GM12878 (cell line): ENCODE measurements at regions not wholly inside any gene's neighbourhood (a gene's known extent, or its start where the extent isn't known, plus 50 kb on each side); places are given as distances from the start of the nearest gene placed in this dataset.

Experiments used
- ATAC-seq: fragments of 200-7000 bp; cut with Tn5 transposase; 3 replicates; pipeline ENCODE4 v1.9.1; 2020; ENCODE audit warnings: mild to moderate bottlenecking, moderate library complexity
- BruUV-seq: library from RNA; stranded (reverse); fragments of 400-500 nt; replicated peaks from 2 replicates; lab custom pipeline; 2021; lab: Mats Ljungman, UMichigan
- CTCF ChIA-PET: fragments of 300-600 bp; sonication (Branson Sonifier 250); formaldehyde crosslinking; extraction: SDS; loops from one replicate; lab custom pipeline; 2021; ENCODE audit warnings: inconsistent platforms; lab: Yijun Ruan, JAX
- POLR2A ChIA-PET: fragments of 350-600 bp; formaldehyde crosslinking; extraction: SDS; loops from one replicate; lab custom pipeline; 2021; ENCODE audit warnings: inconsistent platforms; lab: Charles Lee
- RAD21 ChIA-PET: fragments of 300-600 bp; sonication (Branson Sonifier 250); formaldehyde crosslinking; loops from one replicate; lab custom pipeline; 2023; ENCODE audit warnings: antibody characterized with exemption; ENCODE audit not compliant: unreplicated experiment; lab: Charles Lee
- SMC1A ChIA-PET: fragments of 300-600 bp; sonication (Branson Sonifier 250); formaldehyde crosslinking; loops from one replicate; lab custom pipeline; 2023; ENCODE audit not compliant: unreplicated experiment, uncharacterized antibody; lab: Charles Lee
- DNase-seq: peaks from one replicate; pipeline ENCODE4 v3.0.0-alpha.2; 2011; ENCODE audit warnings: low read depth, low spot score
- FAIRE-seq: peaks from 3 replicates; lab custom pipeline; 2011; peaks lifted over from hg19 to GRCh38; lab: Jason Lieb, UNC
- H2AFZ ChIP-seq: 2 replicates; pipeline ENCODE4 v1.6.0; 2011; ENCODE audit warnings: low read depth, low read length, control low read depth; ENCODE audit not compliant: control insufficient read depth
- H3K27ac ChIP-seq: 2 replicates; pipeline ENCODE4 v1.5.1; 2011; ENCODE audit warnings: control low read depth; ENCODE audit not compliant: control insufficient read depth, insufficient read depth
- H3K27me3 ChIP-seq, 2 experiments: replicated peaks in 1 of 2; 2 replicates each; pipeline versions ENCODE4 v1.6.0 to v1.6.1; 2011; ENCODE audit warnings: low read length in 1 of 2; ENCODE audit not compliant: control insufficient read depth in 2 of 2, insufficient read depth in 2 of 2
- H3K36me3 ChIP-seq, 2 experiments: 2 replicates each; pipeline ENCODE4 v1.5.1; 2011; ENCODE audit warnings: low read length in 1 of 2; ENCODE audit not compliant: control insufficient read depth in 2 of 2, insufficient read depth in 2 of 2
- H3K4me1 ChIP-seq: 2 replicates; pipeline ENCODE4 v1.6.1; 2011; ENCODE audit warnings: mild to moderate bottlenecking, low read length, moderate library complexity, mixed read lengths; ENCODE audit not compliant: control insufficient read depth, insufficient read depth
- H3K4me2 ChIP-seq: 2 replicates; pipeline ENCODE4 v1.6.0; 2011; ENCODE audit warnings: control low read depth; ENCODE audit not compliant: control insufficient read depth, insufficient read depth
- H3K4me3 ChIP-seq: fragments of 200-600 bp; sonication (generic); 2 replicates; pipeline ENCODE4 v1.5.1; 2016
- H3K79me2 ChIP-seq: 2 replicates; pipeline ENCODE4 v1.6.0; 2011; ENCODE audit warnings: low read length; ENCODE audit not compliant: control insufficient read depth, insufficient read depth
- H3K9ac ChIP-seq: 2 replicates; pipeline ENCODE4 v1.8.0; 2011; ENCODE audit warnings: low read length, control low read depth, mixed read lengths; ENCODE audit not compliant: control insufficient read depth, insufficient read depth
- H3K9me3 ChIP-seq: replicated peaks from 3 replicates; pipeline ENCODE4 v1.5.1; 2011; ENCODE audit warnings: mild to moderate bottlenecking, low read length; ENCODE audit not compliant: control insufficient read depth, insufficient read depth
- H4K20me1 ChIP-seq: 2 replicates; pipeline ENCODE4 v1.6.0; 2011; ENCODE audit not compliant: control insufficient read depth, insufficient read depth
- ATF7 ChIP-seq: fragments of 450-650 bp; IDR thresholded peaks from 2 replicates; pipeline ENCODE4 v1.6.1; 2016; ENCODE audit warnings: low read depth, mild to moderate bottlenecking
- BCLAF1 ChIP-seq: fragments of 450-650 bp; IDR thresholded peaks from 2 replicates; pipeline ENCODE4 v1.6.1; 2017; ENCODE audit warnings: antibody characterized with exemption, mild to moderate bottlenecking, moderate library complexity
- CTCF ChIP-seq, 3 experiments: IDR thresholded peaks in 2 of 3; conservative IDR thresholded peaks in 1 of 3; 2 replicates each; pipeline ENCODE4 v1.5.1; 2011; ENCODE audit warnings: low read depth in 3 of 3, low read length in 3 of 3, mild to moderate bottlenecking in 3 of 3, control low read depth in 2 of 3, moderate library complexity in 2 of 3, inconsistent platforms in 1 of 3, mixed read lengths in 1 of 3; ENCODE audit not compliant: control insufficient read depth in 2 of 3, insufficient read depth in 1 of 3; ENCODE audit errors: extremely low read depth in 1 of 3
- HDAC2 ChIP-seq: fragments of 200-600 bp; sonication (generic); IDR thresholded peaks from 2 replicates; pipeline ENCODE4 v1.6.1; 2017
- HDAC6 ChIP-seq: fragments of 200-600 bp; sonication (generic); IDR thresholded peaks from one replicate; pipeline ENCODE4 v1.8.0; 2017; ENCODE audit warnings: antibody characterized with exemption; ENCODE audit not compliant: unreplicated experiment
- JUND ChIP-seq: IDR thresholded peaks from 2 replicates; pipeline ENCODE4 v1.6.1; 2012; ENCODE audit warnings: low read depth, mild to moderate bottlenecking, low read length, improper control_type of control experiment, moderate library complexity
- MTA2 ChIP-seq: fragments of 450-650 bp; IDR thresholded peaks from 2 replicates; pipeline ENCODE4 v1.6.1; 2016; ENCODE audit warnings: low read depth, mild to moderate bottlenecking, moderate library complexity
- NFXL1 ChIP-seq: fragments of 450-650 bp; IDR thresholded peaks from 2 replicates; pipeline ENCODE4 v1.6.1; 2017; ENCODE audit warnings: antibody characterized with exemption, mild to moderate bottlenecking, borderline replicate concordance
- PBX3 ChIP-seq: IDR thresholded peaks from 2 replicates; pipeline ENCODE4 v1.6.1; 2011; ENCODE audit warnings: mild to moderate bottlenecking, low read depth, low read length, moderate library complexity; ENCODE audit not compliant: insufficient replicate concordance
- RBBP5 ChIP-seq: fragments of 200-600 bp; sonication (generic); conservative IDR thresholded peaks from 2 replicates; pipeline ENCODE4 v1.6.1; 2016
- ZNF274 ChIP-seq: IDR thresholded peaks from one replicate; pipeline ENCODE4 v1.8.0; 2011; ENCODE audit not compliant: insufficient read length, insufficient read depth
- WGBS: methylation state at CpG from one replicate; pipeline ENCODE4 v1.1.6; 2016; ENCODE audit warnings: low lambda C conversion rate; ENCODE audit not compliant: insufficient replicate concordance, insufficient coverage; ENCODE audit errors: missing lambda C conversion rate; 5-methylcytosine and 5-hydroxymethylcytosine counted together
- in situ Hi-C: fragments of 300-500 bp; cut with MboI; formaldehyde crosslinking; loops from 9 replicates; pipeline ENCODE4 v1.14.3; 2018; ENCODE audit warnings: mixed read lengths
- intact Hi-C: fragments of 100-400 bp; cut with micrococcal nuclease; formaldehyde crosslinking; loops from one replicate; pipeline ENCODE4 v1.14.2; 2022; ENCODE audit not compliant: unreplicated experiment

GRCh38 chr2:19003554-19003953 lies 354.9 kb downstream of the OSR1 start (continued):
- no peak for TF ChIP-seq PBX3
- no peak for TF ChIP-seq MTA2
- TF ChIP-seq RBBP5 = no peak
- no peak for TF ChIP-seq ZNF274
- TF ChIP-seq HDAC6 = no peak
- TF ChIP-seq JUND = no peak
- TF ChIP-seq NFXL1 = no peak

GRCh38 chr2:19000776-19001175 lies 357.6 kb downstream of the OSR1 start:
- H3K4me3 ChIP-seq = no peak overlapping the region
- no peak overlapping the region for H3K4me2 ChIP-seq
- H3K4me1 ChIP-seq = no peaks in the 10 kb centered on the region
- no peaks in the 10 kb centered on the region for H3K9me3 ChIP-seq
- H3K79me2 ChIP-seq = no peaks in the 10 kb centered on the region
- FAIRE-seq (no peak), DNase-seq (no peak)
- in situ Hi-C loops = no loop called here
- H3K27ac ChIP-seq = no peak overlapping the region
- WGBS = 15% methylated on average over 3 of the region's 3 CpGs
- H3K27me3 ChIP-seq = no peaks in the 10 kb centered on the region
- intact Hi-C loops = no loop called here
- RAD21 ChIA-PET = no interaction called here
- H3K36me3 ChIP-seq = no peaks in the 10 kb centered on the region
- H4K20me1 ChIP-seq = no peaks in the 10 kb centered on the region
- TF ChIP-seq HDAC2 (no peak), ZNF274 (no peak), ATF7 (no peak), BCLAF1 (no peak), CTCF (IDR thresholded peaks at IDR 0.05 in 2 of 3, conservative IDR thresholded peaks at IDR 0.05 in 1 of 3; ENCODE audit: control insufficient read depth in 2 of 3, extremely low read depth in 1 of 3, insufficient read depth in 1 of 3, low read depth in 3 of 3, low read length in 3 of 3) (no peak)
- TF ChIP-seq, all 136 proteins: peak for 0
- no peak overlapping the region for H3K9ac ChIP-seq
- BruUV-seq = no TSS peak
- POLR2A ChIA-PET = no interaction called here
- CTCF ChIA-PET = no interaction called here
- SMC1A ChIA-PET = no interaction called here
- no peak for ATAC-seq
- H2AFZ ChIP-seq = no peak overlapping the region
